A549 (cell line): ENCODE measurements at regions not wholly inside any gene's neighbourhood (a gene's known extent, or its start where the extent isn't known, plus 50 kb on each side); places are given as distances from the start of the nearest gene placed in this dataset.

Source experiments
- ATAC-seq, 2 experiments: fragments of 200-7000 bp in 1 of 2; fragments of >200 bp in 1 of 2; cut with Nextera tagmentation in 1 of 2; cut with Tn5 transposase in 1 of 2; 3 replicates each; pipeline versions ENCODE4 v1.8.0 to v1.9.1; 2018 to 2020; ENCODE audit warnings: mild to moderate bottlenecking in 1 of 2, moderate library complexity in 1 of 2
- CTCF ChIA-PET: fragments of 300-600 bp; sonication (Branson Sonifier 250); formaldehyde crosslinking; extraction: SDS; loops from one replicate; lab custom pipeline; 2021; ENCODE audit warnings: antibody characterized with exemption, inconsistent platforms; lab: Yijun Ruan, JAX
- POLR2A ChIA-PET: fragments of 350-600 bp; formaldehyde crosslinking; extraction: SDS; loops from one replicate; lab custom pipeline; 2021; ENCODE audit warnings: antibody characterized with exemption, inconsistent platforms; lab: Yijun Ruan, JAX
- DNase-seq, 2 experiments: peaks; one replicate each; pipeline versions ENCODE4 v3.0.0 to v3.0.0-alpha.2; 2011 to 2016; ENCODE audit warnings: low read depth in 1 of 2, low spot score in 1 of 2
- FAIRE-seq: peaks from 2 replicates; lab custom pipeline; 2011; peaks lifted over from hg19 to GRCh38; lab: Jason Lieb, UNC
- H3K27ac ChIP-seq, 2 experiments: fragments of >200 bp; sonication (Bioruptor Twin); formaldehyde crosslinking; 3 replicates each; pipeline ENCODE4 v1.5.1; 2016 to 2017
- H3K4me1 ChIP-seq: fragments of >200 bp; sonication (Bioruptor Twin); formaldehyde crosslinking; 3 replicates; pipeline ENCODE4 v1.6.1; 2016
- H3K4me2 ChIP-seq: fragments of >200 bp; sonication (Bioruptor Twin); formaldehyde crosslinking; 3 replicates; pipeline ENCODE4 v1.6.1; 2016
- H3K4me3 ChIP-seq: fragments of >200 bp; sonication (Bioruptor Twin); formaldehyde crosslinking; 3 replicates; pipeline ENCODE4 v1.5.1; 2016
- H3K9me3 ChIP-seq: fragments of >200 bp; sonication (Bioruptor Twin); formaldehyde crosslinking; 3 replicates; pipeline ENCODE4 v1.6.1; 2016
- BHLHE40 ChIP-seq: IDR thresholded peaks from 2 replicates; pipeline ENCODE4 v1.6.1; 2012; ENCODE audit warnings: low read depth, low read length, inconsistent platforms
- CBX8 ChIP-seq: fragments of 200-600 bp; sonication (generic); IDR thresholded peaks from 2 replicates; pipeline ENCODE4 v1.6.1; 2016
- CEBPB ChIP-seq, 2 experiments: fragments of >200 bp in 1 of 2; sonication (Bioruptor Twin) in 1 of 2; formaldehyde crosslinking in 1 of 2; IDR thresholded peaks; 2 replicates each; pipeline ENCODE4 v1.6.1; 2012 to 2016
- CTCF ChIP-seq: fragments of >200 bp; sonication (Bioruptor Twin); formaldehyde crosslinking; IDR thresholded peaks from 3 replicates; pipeline ENCODE4 v1.5.1; 2016
- EP300 ChIP-seq, 2 experiments: fragments of >200 bp; sonication (Bioruptor Twin); formaldehyde crosslinking; IDR thresholded peaks; 2 replicates in 1 of 2; 3 replicates in 1 of 2; pipeline ENCODE4 v1.6.1; 2016 to 2017
- FOSB ChIP-seq: fragments of 250-450 bp; sonication (Bioruptor Pico); IDR thresholded peaks from 2 replicates; pipeline ENCODE4 v1.5.0; 2020; ENCODE audit warnings: mild to moderate bottlenecking, moderate library complexity
- FOXS1 ChIP-seq: fragments of 250-450 bp; sonication (Bioruptor Pico); IDR thresholded peaks from 2 replicates; pipeline ENCODE4 v1.5.0; 2020; ENCODE audit warnings: mild to moderate bottlenecking, moderate library complexity
- GATA3 ChIP-seq: IDR thresholded peaks from 2 replicates; pipeline ENCODE4 v1.6.1; 2012; ENCODE audit warnings: borderline replicate concordance
- HOXB13 ChIP-seq: fragments of 250-450 bp; sonication (Bioruptor Pico); IDR thresholded peaks from 2 replicates; pipeline ENCODE4 v1.5.0; 2020; ENCODE audit warnings: low read depth, mild to moderate bottlenecking, moderate library complexity
- HOXB5 ChIP-seq: fragments of 250-450 bp; sonication (Bioruptor Pico); IDR thresholded peaks from 2 replicates; pipeline ENCODE4 v1.5.0; 2020; ENCODE audit warnings: mild to moderate bottlenecking, moderate library complexity
- JUN ChIP-seq, 2 experiments: fragments of >200 bp; sonication (Bioruptor Twin); formaldehyde crosslinking; IDR thresholded peaks; 2 replicates in 1 of 2; 3 replicates in 1 of 2; pipeline ENCODE4 v1.6.1; 2016 to 2017
- JUNB ChIP-seq: fragments of >200 bp; sonication (Bioruptor Twin); formaldehyde crosslinking; IDR thresholded peaks from 2 replicates; pipeline ENCODE4 v1.6.1; 2016
- MAFK ChIP-seq: fragments of 450-650 bp; IDR thresholded peaks from 2 replicates; pipeline ENCODE4 v1.6.1; 2014; ENCODE audit not compliant: partially characterized antibody
- MYC ChIP-seq: IDR thresholded peaks from 2 replicates; pipeline ENCODE4 v1.6.1; 2012; ENCODE audit warnings: mild to moderate bottlenecking, inconsistent platforms, low read length, improper control_type of control experiment, borderline replicate concordance
- NFE2L2 ChIP-seq: fragments of 150-350 bp; conservative IDR thresholded peaks from 2 replicates; pipeline ENCODE4 v1.6.1; 2014; ENCODE audit warnings: low read length
- NPAS2 ChIP-seq: fragments of 250-450 bp; sonication (Bioruptor Pico); IDR thresholded peaks from 2 replicates; pipeline ENCODE4 v1.8.0; 2022; ENCODE audit warnings: mild to moderate bottlenecking, moderate library complexity, borderline replicate concordance
- NR3C1 ChIP-seq: fragments of >200 bp; sonication (Bioruptor Twin); formaldehyde crosslinking; IDR thresholded peaks from 3 replicates; pipeline ENCODE4 v1.6.1; 2017
- PHF8 ChIP-seq: fragments of 200-600 bp; sonication (generic); IDR thresholded peaks from 2 replicates; pipeline ENCODE4 v1.6.1; 2016; ENCODE audit warnings: low read depth, mild to moderate bottlenecking, antibody characterized with exemption, moderate library complexity, borderline replicate concordance
- RCOR1 ChIP-seq: fragments of 150-350 bp; IDR thresholded peaks from 2 replicates; pipeline ENCODE4 v1.6.1; 2014; ENCODE audit warnings: antibody characterized with exemption, low read length, low read depth
- RNF2 ChIP-seq: fragments of 200-600 bp; sonication (generic); IDR thresholded peaks from 2 replicates; pipeline ENCODE4 v1.6.1; 2016; ENCODE audit warnings: low read depth, mild to moderate bottlenecking, antibody characterized with exemption, moderate library complexity, borderline replicate concordance
- SMC3 ChIP-seq: fragments of >200 bp; sonication (Bioruptor Twin); formaldehyde crosslinking; IDR thresholded peaks from 3 replicates; pipeline ENCODE4 v1.6.1; 2018; ENCODE audit warnings: inconsistent platforms
- TP53 ChIP-seq: fragments of 250-450 bp; sonication (Bioruptor Pico); IDR thresholded peaks from 2 replicates; pipeline ENCODE4 v1.5.0; 2021; ENCODE audit warnings: mild to moderate bottlenecking, moderate library complexity
- ZNF302 ChIP-seq: fragments of 250-450 bp; sonication (Bioruptor Pico); IDR thresholded peaks from 2 replicates; pipeline ENCODE4 v1.9.0; 2021; ENCODE audit warnings: inconsistent platforms, mild to moderate bottlenecking, moderate library complexity
- WGBS: methylation state at CpG from one replicate; pipeline ENCODE4 v1.1.6; 2017; ENCODE audit errors: missing lambda C conversion rate; 5-methylcytosine and 5-hydroxymethylcytosine counted together

GRCh38 chr12:58583940-58584339 lies 336.4 kb downstream of the LRIG3 start:
- Histone ChIP-seq H3K4me1 (peaks cover 11% of the 10 kb centered on the region), H3K27ac (no peak overlapping the region), H3K4me3 (no peak overlapping the region), H3K4me2 (peak overlapping the region; percentile 21; the same call in 1 of the 3 replicates), H3K9me3 (no peaks in the 10 kb centered on the region)
- no peak for ATAC-seq
- no peak for DNase-seq
- 18% methylated on average over 1 of the region's 1 CpG for WGBS
- FAIRE-seq = no peak
- ChIA-PET CTCF (no interaction called here), POLR2A (no interaction called here)
- TF ChIP-seq JUN (IDR thresholded peaks at IDR 0.05) = no peak
- no peak for TF ChIP-seq MAFK
- no peak for TF ChIP-seq NR3C1
- TF ChIP-seq NFE2L2 = no peak
- TF ChIP-seq FOSB (CRISPR knock-in tag) = no peak
- TF ChIP-seq RCOR1 = no peak
- no peak for TF ChIP-seq EP300 (IDR thresholded peaks at IDR 0.05)
- no peak for TF ChIP-seq JUNB
- TF ChIP-seq CEBPB (IDR thresholded peaks at IDR 0.05) = no peak
- no peak for TF ChIP-seq PHF8
- TF ChIP-seq BHLHE40 = no peak
- no peak for TF ChIP-seq ZNF302
- no peak for TF ChIP-seq MYC
- TF ChIP-seq HOXB5 (CRISPR knock-in tag) = no peak

GRCh38 chr12:58584880-58585279 lies 335.4 kb downstream of the LRIG3 start:
- ATAC-seq (no peak), FAIRE-seq (no peak), DNase-seq (no peak)
- ChIA-PET CTCF (no interaction called here), POLR2A (no interaction called here)
- no peaks in the 10 kb centered on the region for H3K9me3 ChIP-seq
- H3K4me1 ChIP-seq = peaks cover 11% of the 10 kb centered on the region
- no peak overlapping the region for H3K4me3 ChIP-seq
- TF ChIP-seq ZNF302 (no peak), NPAS2 (CRISPR knock-in tag) (no peak), PHF8 (no peak), HOXB13 (CRISPR knock-in tag) (no peak), HOXB5 (CRISPR knock-in tag) (no peak), CBX8 (no peak), GATA3 (no peak), CTCF (no peak), TP53 (no peak), FOXS1 (CRISPR knock-in tag) (no peak), MAFK (no peak), RNF2 (no peak), NFE2L2 (no peak)
- H3K27ac ChIP-seq = no peak overlapping the region
- H3K4me2 ChIP-seq = no peak overlapping the region
- WGBS = 66% methylated on average over 2 of the region's 2 CpGs

GRCh38 chr12:58586762-58587161 lies 333.5 kb downstream of the LRIG3 start:
- ChIA-PET POLR2A (no interaction called here), CTCF (no interaction called here)
- H3K9me3 ChIP-seq = no peaks in the 10 kb centered on the region
- peaks cover 11% of the 10 kb centered on the region for H3K4me1 ChIP-seq
- H3K27ac ChIP-seq = no peak overlapping the region
- ATAC-seq (no peak), DNase-seq (no peak), FAIRE-seq (no peak)
- no peak overlapping the region for H3K4me2 ChIP-seq
- WGBS = 37% methylated on average over 3 of the region's 3 CpGs
- no peak overlapping the region for H3K4me3 ChIP-seq
- TF ChIP-seq SMC3 = no peak
- no peak for TF ChIP-seq EP300 (IDR thresholded peaks at IDR 0.05)
- TF ChIP-seq MAFK = peak; percentile 94
- TF ChIP-seq, all 56 proteins: peak for 1
